ENCODE measurements at regions not wholly inside any gene's neighbourhood (a gene's known extent, or its start where the extent isn't known, plus 50 kb on each side); places are given as distances from the start of the nearest gene placed in this dataset.
"Not testable (repeated sequence)": the region's sequence is repeated elsewhere in the genome, so short reads cannot be mapped to it uniquely, and the experiment has no call there.

- no peak for DNase-seq
These were observed 515.5 kb upstream of the CHAC2 start for GRCh38 chr2:53252115-53252514.

GRCh38 chr2:53247956-53248735 is 519.5 kb upstream of the CHAC2 start:
- DNase-seq = no peak

GRCh38 chr2:53243430-53243829 is 524.2 kb upstream of the CHAC2 start:
- no peak for DNase-seq

GRCh38 chr2:53242090-53242489 is 525.5 kb upstream of the CHAC2 start:
- DNase-seq = no peak

DNA sequence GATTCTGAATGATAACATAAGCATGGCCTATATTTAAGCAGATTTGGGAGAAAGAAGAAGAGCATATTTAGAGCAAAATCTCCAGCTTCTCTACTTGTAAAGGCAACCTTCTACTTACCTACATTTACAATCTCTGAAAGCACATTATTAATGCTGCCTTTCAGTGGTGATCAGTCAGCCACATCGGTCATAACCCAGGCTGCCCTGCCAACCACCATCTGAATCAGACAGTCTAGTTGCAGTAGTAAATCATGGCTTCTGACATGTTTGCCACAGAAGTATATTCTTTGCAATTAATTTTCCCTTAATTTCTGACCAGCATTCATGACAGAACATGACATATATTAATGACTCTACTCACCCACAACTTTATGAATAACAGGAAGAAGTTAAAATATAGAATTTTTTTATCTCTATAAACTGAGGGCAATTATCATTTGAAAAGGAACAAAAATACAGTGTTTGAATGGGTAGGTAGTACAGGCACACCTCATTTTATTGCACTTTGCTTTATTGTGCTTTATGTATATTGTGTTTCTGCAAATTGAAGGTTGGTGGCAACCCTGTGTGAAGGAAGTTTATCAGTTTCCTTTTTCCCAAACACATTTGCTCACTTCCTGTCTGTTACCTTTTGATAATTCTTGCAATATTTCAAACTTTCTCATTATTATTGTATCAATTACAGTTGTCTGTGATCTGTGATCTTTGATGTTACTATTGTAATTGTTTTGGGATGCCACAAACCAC is 531.6 kb upstream of the CHAC2 start:
- DNase-seq = no peak

DNA sequence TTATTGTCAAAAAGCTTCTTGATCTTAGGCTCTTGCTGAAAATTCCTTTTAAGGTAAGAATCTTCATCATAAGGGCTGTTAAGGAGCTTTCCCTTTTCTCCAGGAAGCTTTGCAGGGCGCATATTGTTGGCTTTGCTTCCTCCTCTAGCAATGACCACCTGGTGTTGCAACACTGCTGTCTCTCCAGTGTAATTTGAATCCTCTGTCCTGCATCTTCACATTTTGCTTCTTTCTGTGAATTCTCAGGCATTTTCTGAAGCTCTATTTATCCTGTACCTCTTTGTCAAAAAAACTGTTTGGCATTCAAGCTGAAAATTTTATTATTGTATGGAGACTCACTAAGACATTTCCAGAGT is 533.1 kb upstream of the CHAC2 start:
- DNase-seq = no peak

- DNase-seq = no peak
These were observed 533.7 kb upstream of the CHAC2 start for GRCh38 chr2:53233759-53234547.

DNA sequence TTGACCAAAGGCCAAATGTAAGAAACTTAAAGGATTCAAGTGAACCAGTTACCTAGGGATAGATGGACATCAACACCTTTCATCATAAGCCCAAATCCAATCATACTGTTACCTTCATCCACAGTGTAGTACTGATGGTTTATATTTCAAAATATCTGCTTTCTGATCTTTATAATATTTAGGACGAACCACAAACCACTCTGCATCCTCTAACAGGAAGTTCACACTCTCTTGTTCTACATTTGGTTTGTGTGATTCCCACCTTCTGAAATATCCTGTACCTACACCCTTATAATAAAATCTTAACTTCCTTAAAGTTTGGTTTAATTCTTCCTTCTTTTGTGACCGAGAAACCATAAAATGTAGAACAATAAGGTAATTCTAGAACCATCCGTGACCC is 535.7 kb upstream of the CHAC2 start:
- DNase-seq = no peak

GRCh38 chr2:53230691-53231090 is 536.9 kb upstream of the CHAC2 start:
- no peak for DNase-seq

GRCh38 chr2:53227535-53227934 is 540.1 kb upstream of the CHAC2 start:
- DNase-seq = no peak

DNA sequence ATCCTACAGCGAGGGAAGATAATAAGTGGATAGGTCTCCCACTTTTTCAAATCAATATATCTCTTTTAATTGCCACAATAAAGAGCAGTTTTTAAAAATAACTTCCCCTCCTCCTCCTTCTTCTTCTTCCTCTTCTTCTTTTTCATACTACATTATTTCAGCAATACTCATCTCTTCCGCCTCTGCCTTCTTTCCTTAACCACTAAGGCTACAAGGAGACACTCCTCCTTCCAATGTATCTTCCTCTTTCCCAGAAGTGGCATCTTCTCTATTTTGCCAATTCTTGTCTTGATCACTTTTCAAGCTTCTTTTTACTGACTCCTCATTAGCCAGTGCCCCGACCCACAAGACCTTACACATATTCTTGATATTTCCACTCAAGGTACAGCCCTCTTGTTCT is 546.6 kb upstream of the CHAC2 start:
- no peak for DNase-seq

- DNase-seq = no peak
These were observed 550.4 kb upstream of the CHAC2 start for GRCh38 chr2:53217250-53217649.

- DNase-seq = no peak
These were observed 550.8 kb upstream of the CHAC2 start for GRCh38 chr2:53216805-53217204.

- no peak for DNase-seq
These were observed 555.0 kb upstream of the CHAC2 start for GRCh38 chr2:53212576-53212975.

- no peak for DNase-seq
These were observed 556.3 kb upstream of the CHAC2 start for GRCh38 chr2:53211201-53211774.

DNA sequence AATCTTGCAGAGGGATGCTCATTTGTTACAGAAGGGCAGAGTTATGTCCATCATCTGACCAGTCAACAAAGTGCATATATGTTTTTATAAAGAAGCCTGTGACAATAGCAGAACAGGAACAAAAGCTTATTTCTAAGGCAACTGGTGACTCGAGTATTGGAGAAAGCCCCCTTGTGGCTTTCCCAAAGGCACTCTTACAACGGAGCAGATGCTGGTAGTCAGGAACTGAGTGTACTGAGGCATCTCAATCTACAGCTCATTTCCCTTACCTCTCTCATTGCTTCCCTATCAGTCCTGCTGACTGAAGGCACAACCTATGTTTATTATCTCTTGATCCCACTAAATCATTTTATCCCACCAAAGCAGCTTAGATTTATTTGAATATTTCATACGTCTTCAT is 557.1 kb upstream of the CHAC2 start:
- no peak for DNase-seq

- no peak for DNase-seq
These were observed 557.7 kb upstream of the CHAC2 start for GRCh38 chr2:53209679-53210458.

DNA sequence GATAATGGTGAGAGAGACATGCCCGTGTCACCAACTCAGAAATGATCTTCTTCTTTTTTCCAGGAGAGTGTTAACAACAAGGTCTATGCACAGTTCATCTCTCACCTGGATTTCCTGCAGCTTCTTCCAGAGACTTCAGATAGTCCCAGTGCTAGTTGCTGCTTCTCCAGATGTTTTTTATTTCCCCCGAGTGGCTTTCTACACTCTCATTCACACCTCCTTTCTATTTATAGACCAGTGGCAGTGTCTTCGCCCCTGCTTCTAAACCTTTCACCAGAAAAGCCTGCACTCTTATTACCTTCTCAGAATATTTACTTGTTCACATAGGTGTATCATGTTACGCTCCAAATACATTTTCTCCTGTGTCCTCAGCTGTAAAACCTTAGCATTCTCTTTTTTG is 558.8 kb upstream of the CHAC2 start:
- no peak for DNase-seq

GRCh38 chr2:53206226-53206625 is 561.4 kb upstream of the CHAC2 start:
- not testable (repeated sequence) for DNase-seq

DNA sequence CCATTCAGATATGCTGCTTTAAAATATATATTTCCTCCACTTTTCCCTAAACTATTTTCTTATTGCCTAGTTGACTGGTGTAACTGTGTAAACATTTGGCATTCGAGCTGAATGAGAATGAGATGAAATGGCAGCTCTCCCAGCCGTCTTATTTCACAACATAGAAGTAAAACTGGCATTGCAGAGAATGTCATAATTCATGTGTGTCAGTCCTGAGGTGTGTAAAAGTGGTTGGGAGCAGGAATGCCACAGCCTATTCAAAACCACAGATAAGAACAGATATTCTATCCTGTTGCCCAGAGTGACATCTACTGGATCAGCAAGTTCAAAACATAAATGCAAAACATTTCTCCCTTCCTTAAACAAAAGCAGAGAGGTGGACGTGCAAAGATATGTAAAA is 565.5 kb upstream of the CHAC2 start:
- no peak for DNase-seq

DNA sequence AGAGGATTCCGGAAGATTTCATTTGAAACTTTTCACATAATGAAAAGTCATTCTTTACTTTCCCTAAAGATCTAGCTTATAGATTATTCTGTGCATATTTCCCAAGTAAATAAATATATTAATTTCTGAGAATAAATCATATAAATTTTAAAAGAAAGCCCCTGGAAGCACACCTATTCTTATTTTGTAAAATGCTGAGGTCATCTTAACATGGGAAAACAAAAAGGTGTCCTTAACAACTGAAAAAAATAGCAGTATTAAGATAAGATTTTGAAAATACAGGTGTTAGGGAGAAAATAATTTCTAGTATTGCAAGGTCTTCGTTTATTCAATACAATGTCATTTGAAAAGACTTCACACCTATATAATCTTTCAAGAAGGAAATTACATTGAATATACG is 567.5 kb upstream of the CHAC2 start:
- DNase-seq = no peak

DNA sequence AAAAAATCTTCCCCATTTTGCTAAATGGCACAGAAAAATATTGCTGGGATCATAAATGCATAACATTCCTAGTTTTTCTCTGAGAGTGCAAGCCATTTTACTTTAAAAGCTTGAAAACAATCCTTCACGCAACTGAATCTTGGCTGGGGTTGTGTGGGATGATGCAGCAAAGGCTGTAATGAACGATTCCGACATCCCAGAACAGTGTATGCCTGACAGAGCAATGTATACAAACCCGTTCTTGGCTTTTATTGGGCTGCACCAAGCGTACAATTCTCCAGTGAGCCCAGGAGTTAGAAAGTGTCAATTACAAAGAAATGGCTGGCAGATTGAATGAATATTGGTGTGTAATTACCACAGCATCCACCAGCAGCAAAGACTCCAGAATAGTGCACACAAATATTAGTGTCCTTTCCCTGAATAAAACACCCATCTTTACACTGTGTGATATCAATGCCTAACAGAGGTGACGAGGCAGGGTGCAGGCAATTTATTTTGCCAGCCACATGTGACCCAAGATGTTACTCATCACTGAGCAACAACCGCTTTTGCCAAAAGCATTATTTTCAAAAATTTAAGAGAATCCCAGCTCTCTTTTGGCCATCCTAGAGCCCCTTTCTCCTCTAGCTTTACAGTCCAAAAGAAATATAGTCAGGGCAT is 578.6 kb upstream of the CHAC2 start:
- DNase-seq = no peak
